HUES48 (cell line): ENCODE measurements at regions not wholly inside any gene's neighbourhood (a gene's known extent, or its start where the extent isn't known, plus 50 kb on each side); places are given as distances from the start of the nearest gene placed in this dataset.

ENCODE experiments used
- H3K27ac ChIP-seq: one replicate; pipeline ENCODE4 v1.7.0; 2013; ENCODE audit warnings: low read depth, low read length, inconsistent platforms
- H3K27me3 ChIP-seq: 2 replicates; pipeline ENCODE4 v1.6.1; 2013; ENCODE audit warnings: mild to moderate bottlenecking, low read length; ENCODE audit not compliant: control insufficient read depth, insufficient read depth
- H3K36me3 ChIP-seq: 2 replicates; pipeline ENCODE4 v1.6.1; 2013; ENCODE audit warnings: low read length; ENCODE audit not compliant: control insufficient read depth, insufficient read depth
- H3K4me1 ChIP-seq: 2 replicates; pipeline ENCODE4 v1.6.1; 2013; ENCODE audit warnings: mild to moderate bottlenecking, low read length; ENCODE audit not compliant: control insufficient read depth, insufficient read depth
- H3K4me3 ChIP-seq: 2 replicates; pipeline ENCODE4 v1.5.1; 2013; ENCODE audit warnings: mild to moderate bottlenecking, low read depth, low read length
- H3K9ac ChIP-seq: 2 replicates; pipeline ENCODE4 v1.6.1; 2013; ENCODE audit warnings: mild to moderate bottlenecking, low read depth, low read length, moderate library complexity
- H3K9me3 ChIP-seq: 2 replicates; pipeline ENCODE4 v1.6.1; 2013; ENCODE audit warnings: low read length; ENCODE audit not compliant: control insufficient read depth, insufficient read depth

DNA sequence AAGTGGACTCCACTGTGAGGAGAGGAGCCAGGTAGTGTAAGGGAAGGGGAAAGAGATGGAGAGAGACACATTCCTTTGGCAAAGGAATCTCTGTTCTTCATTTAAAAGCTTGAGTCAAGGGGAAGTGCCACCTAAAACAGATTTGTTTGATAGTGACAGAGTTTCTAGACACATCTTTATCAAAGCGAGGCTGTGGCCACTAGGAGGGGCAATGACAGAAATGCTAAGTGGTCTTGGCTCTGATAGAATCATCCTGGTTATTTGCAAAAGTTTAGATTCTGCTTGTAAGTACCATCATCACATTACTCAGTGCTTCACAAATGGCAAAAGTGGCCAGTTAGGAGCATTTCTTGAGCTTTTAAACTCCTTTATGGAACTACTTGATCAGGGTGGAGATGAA, 261.4 kb downstream of the CNTN3 start:
- no peaks in the 10 kb centered on the region for H3K9me3 ChIP-seq
- H3K27ac ChIP-seq: no peak overlapping the region
- no peaks in the 10 kb centered on the region for H3K27me3 ChIP-seq
- H3K9ac ChIP-seq: no peak overlapping the region
- H3K4me3 ChIP-seq: no peak overlapping the region
- H3K36me3 ChIP-seq: no peaks in the 10 kb centered on the region
- no peaks in the 10 kb centered on the region for H3K4me1 ChIP-seq

- Histone ChIP-seq H3K27ac (no peak overlapping the region), H3K9me3 (no peaks in the 10 kb centered on the region), H3K4me1 (no peaks in the 10 kb centered on the region), H3K27me3 (no peaks in the 10 kb centered on the region), H3K4me3 (no peak overlapping the region), H3K36me3 (no peaks in the 10 kb centered on the region), H3K9ac (no peak overlapping the region)
Measured at GRCh38 chr3:74352166-74352565, 262.3 kb downstream of the CNTN3 start.

- no peak overlapping the region for H3K27ac ChIP-seq
- H3K4me1 ChIP-seq: no peaks in the 10 kb centered on the region
- no peaks in the 10 kb centered on the region for H3K9me3 ChIP-seq
- H3K9ac ChIP-seq: no peak overlapping the region
- no peaks in the 10 kb centered on the region for H3K27me3 ChIP-seq
- no peaks in the 10 kb centered on the region for H3K36me3 ChIP-seq
- H3K4me3 ChIP-seq: no peak overlapping the region
Measured at GRCh38 chr3:74351213-74351612, 263.2 kb downstream of the CNTN3 start.

- no peaks in the 10 kb centered on the region for H3K27me3 ChIP-seq
- H3K36me3 ChIP-seq: no peaks in the 10 kb centered on the region
- no peak overlapping the region for H3K9ac ChIP-seq
- no peak overlapping the region for H3K27ac ChIP-seq
- no peaks in the 10 kb centered on the region for H3K9me3 ChIP-seq
- no peaks in the 10 kb centered on the region for H3K4me1 ChIP-seq
- no peak overlapping the region for H3K4me3 ChIP-seq
Measured at GRCh38 chr3:74349015-74349414, 265.4 kb downstream of the CNTN3 start.

DNA sequence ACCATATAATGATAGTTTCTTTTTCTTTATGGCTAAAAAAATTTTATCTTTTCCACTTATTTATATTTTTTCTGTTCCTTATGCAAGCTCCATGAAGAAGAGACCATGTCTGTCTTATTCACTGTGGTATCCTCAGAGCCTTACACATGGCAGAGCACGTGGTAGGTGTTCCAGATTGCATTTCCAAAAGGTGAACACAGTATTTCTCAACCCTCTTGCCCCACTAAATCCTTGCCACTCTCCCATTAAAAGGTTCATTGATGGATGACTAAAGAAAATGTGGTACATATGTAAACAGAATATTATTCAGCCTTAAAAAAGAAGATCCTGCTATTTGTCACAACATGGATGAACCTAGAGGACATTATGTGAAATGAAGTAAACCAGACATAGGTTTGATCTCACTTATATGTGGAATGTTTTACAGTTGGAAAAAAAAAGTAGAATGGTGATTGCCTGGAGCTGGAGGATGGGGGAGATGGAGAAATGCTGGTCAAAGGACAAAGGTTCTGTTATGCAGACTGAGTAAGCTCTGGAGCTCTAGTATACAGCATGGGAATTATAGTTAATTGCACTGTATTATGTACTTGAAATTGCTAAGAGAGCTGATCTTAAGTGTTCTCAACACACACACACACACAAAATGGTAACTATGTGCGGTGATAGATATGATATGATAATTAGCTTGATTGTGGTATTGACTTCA, 266.7 kb downstream of the CNTN3 start:
- Histone ChIP-seq H3K4me1 (no peaks in the 10 kb centered on the region), H3K9me3 (no peaks in the 10 kb centered on the region), H3K27me3 (no peaks in the 10 kb centered on the region), H3K27ac (no peak overlapping the region), H3K36me3 (no peaks in the 10 kb centered on the region), H3K9ac (no peak overlapping the region), H3K4me3 (no peak overlapping the region)

GRCh38 chr3:74346896-74347295, 267.6 kb downstream of the CNTN3 start:
- no peak overlapping the region for H3K27ac ChIP-seq
- no peak overlapping the region for H3K4me3 ChIP-seq
- H3K27me3 ChIP-seq: no peaks in the 10 kb centered on the region
- no peak overlapping the region for H3K9ac ChIP-seq
- H3K36me3 ChIP-seq: no peaks in the 10 kb centered on the region
- H3K9me3 ChIP-seq: no peaks in the 10 kb centered on the region
- H3K4me1 ChIP-seq: no peaks in the 10 kb centered on the region

DNA sequence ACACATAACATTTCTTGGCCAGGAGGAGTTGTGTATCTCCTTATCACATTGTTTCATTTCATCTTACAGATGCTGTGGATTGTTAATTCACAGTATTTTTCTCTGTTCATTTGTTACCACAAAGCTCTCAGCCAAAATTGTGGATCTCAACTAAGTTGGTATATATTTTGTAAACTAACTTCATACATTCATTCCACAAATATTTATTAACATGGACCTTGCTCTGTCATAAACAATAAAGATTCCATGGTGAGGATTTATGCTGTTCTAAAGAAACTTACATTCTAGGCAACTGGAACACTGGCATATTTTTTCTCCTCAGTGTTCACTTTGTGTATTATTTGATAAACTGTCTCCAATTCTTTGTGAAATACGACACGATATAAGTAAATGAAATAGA, 268.8 kb downstream of the CNTN3 start:
- no peak overlapping the region for H3K9ac ChIP-seq
- no peak overlapping the region for H3K27ac ChIP-seq
- no peaks in the 10 kb centered on the region for H3K4me1 ChIP-seq
- H3K36me3 ChIP-seq: no peaks in the 10 kb centered on the region
- H3K27me3 ChIP-seq: no peaks in the 10 kb centered on the region
- no peaks in the 10 kb centered on the region for H3K9me3 ChIP-seq
- no peak overlapping the region for H3K4me3 ChIP-seq

DNA sequence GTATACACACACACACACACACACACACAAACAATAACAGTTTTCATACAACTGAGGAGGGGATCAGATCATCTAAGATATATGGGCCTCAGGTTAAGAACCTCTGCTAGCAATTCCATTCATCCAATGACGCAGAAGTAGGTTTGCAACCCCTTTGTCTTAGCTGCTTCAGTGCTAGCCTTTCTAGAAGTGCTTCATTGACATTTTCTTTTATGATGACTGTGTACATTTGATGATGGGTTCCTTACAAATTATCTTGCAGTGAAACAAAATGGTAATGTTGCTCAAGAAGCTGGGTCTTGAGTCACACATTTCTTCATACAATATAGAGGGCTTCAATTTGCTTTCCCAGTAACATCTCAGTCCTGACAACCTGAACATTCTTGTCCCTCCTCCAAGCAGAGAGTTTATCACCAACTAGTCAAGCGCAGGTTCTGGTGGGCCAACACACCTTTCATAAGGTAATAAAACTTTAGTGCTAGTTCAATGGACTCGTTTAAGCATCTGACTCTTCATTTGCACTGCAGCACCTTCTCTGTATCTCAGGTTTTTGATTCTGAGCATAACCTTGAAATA, 269.5 kb downstream of the CNTN3 start:
- H3K9ac ChIP-seq: no peak overlapping the region
- no peaks in the 10 kb centered on the region for H3K36me3 ChIP-seq
- H3K27me3 ChIP-seq: no peaks in the 10 kb centered on the region
- H3K27ac ChIP-seq: no peak overlapping the region
- H3K4me3 ChIP-seq: no peak overlapping the region
- H3K9me3 ChIP-seq: no peaks in the 10 kb centered on the region
- H3K4me1 ChIP-seq: no peaks in the 10 kb centered on the region

DNA sequence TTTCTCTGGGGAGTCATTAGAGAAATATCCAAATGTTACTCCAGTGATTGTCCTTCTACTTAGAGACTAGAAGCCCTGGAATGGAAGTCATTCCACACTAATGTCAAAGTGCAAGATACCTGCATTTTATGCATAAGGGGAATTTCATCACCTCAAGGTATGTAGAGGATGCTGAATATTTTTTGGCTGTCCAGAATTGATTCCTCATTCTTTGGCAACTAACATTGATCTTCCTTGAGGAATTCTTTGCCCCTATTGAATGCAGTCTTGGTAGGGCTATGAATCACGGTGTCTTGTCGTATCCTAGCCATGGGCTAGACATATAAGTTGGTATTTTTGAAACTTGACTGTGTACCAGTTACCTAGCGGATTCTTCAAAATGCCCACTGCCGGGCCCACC, 271.1 kb downstream of the CNTN3 start:
- no peak overlapping the region for H3K27ac ChIP-seq
- no peak overlapping the region for H3K4me3 ChIP-seq
- no peaks in the 10 kb centered on the region for H3K27me3 ChIP-seq

GRCh38 chr3:74338998-74339397, 275.5 kb downstream of the CNTN3 start:
- Histone ChIP-seq H3K27me3 (no peaks in the 10 kb centered on the region), H3K4me3 (no peak overlapping the region), H3K27ac (no peak overlapping the region), H3K4me1 (no peaks in the 10 kb centered on the region), H3K9me3 (no peaks in the 10 kb centered on the region), H3K9ac (no peak overlapping the region), H3K36me3 (no peaks in the 10 kb centered on the region)

More for the DNA sequence above, 271.1 kb downstream of the CNTN3 start:
- no peak overlapping the region for H3K9ac ChIP-seq
- H3K4me1 ChIP-seq: no peaks in the 10 kb centered on the region
- H3K36me3 ChIP-seq: no peaks in the 10 kb centered on the region
- H3K9me3 ChIP-seq: no peaks in the 10 kb centered on the region

DNA sequence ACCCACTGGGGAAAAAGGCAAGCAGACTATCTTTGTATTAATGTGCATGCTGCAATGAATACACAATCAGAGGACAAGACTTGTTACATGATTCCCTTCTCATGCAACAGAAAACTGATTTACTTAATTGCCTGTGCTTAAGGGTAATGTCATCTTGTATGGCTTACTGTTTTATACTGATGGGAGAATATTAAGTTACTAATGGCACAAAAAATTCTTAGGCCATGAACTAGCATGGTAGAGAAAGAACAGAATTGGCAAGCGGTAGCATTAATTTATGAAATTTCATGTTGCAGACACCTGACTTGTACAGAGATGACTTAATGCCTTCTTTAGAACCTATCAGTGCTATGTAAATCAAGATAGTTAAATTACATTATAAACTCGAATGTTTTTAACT, 282.3 kb downstream of the CNTN3 start:
- no peaks in the 10 kb centered on the region for H3K4me1 ChIP-seq
- H3K27ac ChIP-seq: no peak overlapping the region
- H3K27me3 ChIP-seq: no peaks in the 10 kb centered on the region
- H3K36me3 ChIP-seq: no peaks in the 10 kb centered on the region
- H3K9me3 ChIP-seq: no peaks in the 10 kb centered on the region
- no peak overlapping the region for H3K9ac ChIP-seq
- H3K4me3 ChIP-seq: no peak overlapping the region
